ENCODE measurements at regions not wholly inside any gene's neighbourhood (a gene's known extent, or its start where the extent isn't known, plus 50 kb on each side); places are given as distances from the start of the nearest gene placed in this dataset.

DNA sequence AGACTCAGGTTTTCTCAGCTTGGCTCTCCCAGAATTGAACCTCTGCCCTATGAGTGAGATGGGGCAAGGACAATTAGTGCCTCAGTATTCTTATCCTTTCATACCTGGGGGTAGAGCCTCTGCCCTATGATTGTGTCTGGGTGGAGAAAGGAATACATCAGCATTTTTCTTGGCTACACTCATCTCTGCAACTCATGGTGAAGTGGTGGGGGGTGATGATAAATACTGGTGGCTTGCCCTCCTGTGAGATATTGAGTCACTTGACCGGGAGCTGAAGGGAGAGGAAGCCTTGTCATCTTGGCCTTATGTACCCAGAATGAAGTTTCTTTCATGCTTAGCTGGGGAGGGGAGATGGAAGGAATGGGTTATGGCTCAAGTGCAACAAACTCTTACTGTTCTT is 71.3 kb upstream of the ENOX2 start:
- DNase-seq (ENCODE audit: low spot score): no peak

DNA sequence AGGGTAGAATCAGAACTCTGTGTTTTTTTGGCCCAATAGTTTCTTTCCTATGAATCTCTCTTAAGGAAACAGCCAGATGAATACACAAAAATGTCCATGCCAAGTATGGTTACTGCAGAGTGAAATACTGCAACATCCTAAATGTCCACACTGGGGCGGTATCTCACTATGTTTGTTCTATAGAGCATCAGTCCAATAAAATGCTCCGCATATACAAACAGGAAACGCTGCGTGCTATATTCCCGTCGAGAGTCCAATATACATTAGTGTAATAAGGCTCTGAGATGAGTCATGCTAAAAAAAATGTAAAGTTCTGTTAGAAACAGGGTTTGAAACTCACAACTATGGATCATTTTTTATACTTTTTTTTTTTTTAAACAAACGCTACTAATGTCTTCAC is 72.9 kb upstream of the ENOX2 start:
- peak; percentile 18 for DNase-seq (ENCODE audit: low spot score)

DNA sequence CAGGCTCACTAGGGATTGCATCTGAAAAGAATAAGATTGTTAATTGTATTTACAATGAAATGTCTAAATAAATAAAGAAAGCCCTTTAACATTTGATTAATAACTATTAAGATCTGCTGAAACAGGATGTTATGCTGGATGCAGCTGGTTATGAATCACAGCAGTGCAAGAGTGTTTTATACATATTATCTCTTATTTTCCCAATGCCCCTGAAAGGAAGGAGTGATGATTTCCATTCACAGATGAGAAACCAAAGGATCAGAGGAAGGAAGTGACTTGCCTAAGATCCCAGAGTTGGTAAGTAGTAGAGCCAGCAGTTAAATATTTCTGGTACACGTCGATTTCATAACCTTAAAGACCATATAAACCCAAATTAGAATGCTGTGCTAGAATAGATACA is 76.3 kb upstream of the ARHGAP36 start:
- DNase-seq (ENCODE audit: low spot score): no peak

DNA sequence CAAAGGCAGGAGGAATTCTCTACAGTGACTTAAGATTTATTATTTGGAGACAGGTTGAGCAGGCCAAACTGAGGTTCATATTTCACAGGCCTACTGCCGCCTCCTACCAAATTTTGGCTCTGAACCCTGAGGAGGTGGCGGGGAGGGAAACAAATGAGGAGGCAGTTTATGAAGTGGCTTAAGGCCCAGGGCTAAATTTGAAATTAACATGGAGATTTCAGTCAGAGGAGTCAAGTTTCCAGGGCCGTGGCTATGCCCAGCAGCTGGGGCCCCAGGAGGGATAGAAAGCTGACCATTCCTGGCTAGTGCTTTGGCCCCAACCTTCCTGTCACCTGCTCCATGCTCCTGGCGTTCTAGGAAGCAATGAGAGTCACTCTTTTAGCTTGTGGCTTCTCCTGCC is 73.4 kb upstream of the ARHGAP36 start:
- DNase-seq (ENCODE audit: low spot score): peak; percentile 7

DNA sequence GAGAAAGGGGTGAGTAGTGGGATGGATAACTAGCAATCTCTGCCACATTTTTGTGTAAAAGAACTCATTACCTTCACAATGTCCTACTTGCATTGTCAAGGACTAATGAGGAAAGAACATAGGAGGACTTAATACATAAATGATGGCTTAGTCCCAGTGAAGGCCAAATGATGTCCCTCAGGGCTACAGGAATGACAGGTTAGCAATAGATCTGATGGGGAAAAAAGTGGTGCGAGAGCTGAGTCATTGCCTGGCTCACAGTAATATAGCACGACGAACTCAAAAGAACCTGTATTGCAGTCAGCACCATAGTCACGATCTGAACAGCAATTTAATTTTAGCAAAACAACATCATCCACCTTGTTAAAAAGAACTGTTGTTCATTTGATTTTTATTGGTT is 70.9 kb upstream of the ARHGAP36 start:
- no peak for DNase-seq (ENCODE audit: low spot score)

DNA sequence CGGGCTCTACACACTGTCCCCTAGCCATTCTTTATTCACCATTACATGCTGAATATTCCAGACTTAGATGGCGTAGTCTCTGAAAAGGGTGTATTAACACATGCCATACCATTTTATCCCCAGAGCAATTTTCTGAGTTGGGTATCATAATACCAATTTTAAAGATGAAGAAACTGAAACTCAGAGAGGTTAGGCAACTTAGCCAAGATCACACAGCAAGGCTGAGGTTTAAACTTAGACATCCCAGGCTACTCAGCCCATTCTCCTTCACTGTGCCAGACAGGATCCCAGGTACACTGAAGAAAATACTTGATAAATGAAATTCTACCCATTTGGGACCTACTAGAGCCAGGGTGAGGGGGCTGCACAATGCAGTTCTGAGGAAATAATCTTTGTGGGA is 67.4 kb upstream of the ARHGAP36 start:
- no peak for DNase-seq (ENCODE audit: low spot score)

DNA sequence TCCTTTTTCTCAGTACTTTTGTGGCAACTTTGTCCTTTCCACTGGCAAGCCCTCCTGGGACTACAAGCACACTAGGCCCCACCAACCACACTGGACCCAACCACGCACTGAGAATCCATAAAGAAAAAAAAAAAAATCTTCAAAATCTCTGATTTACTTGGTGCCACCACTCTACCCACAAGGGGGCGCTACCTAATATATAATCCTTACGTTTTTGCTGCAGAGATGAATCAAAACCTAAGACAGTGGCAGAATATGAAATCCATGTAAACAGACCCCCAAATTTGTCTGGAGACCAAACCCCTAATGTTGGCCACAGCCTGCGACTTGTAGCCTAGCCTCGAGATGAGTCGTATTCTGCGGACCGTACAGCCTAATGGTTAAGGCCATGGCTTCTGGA is 63.5 kb upstream of the ARHGAP36 start:
- peak; percentile 23 for DNase-seq (ENCODE audit: low spot score)

DNA sequence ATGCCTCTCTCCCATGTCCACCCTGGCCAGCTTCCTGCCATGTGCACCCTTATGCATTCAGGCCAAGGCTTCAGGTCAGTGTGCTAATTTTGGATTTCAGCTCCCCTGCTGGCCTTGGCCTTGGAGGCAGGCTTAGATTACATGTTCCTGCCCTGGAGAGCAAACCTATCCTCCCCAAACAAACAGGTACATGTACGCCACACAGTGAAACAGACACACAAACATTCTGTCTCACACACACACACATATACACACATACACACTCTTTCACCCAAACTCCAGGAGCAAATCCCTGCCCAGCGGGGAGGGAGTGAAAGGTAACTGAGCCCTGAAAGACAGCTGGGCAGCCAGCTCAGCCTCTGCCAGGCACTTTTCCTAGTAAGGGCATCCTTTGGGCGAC is 62.7 kb upstream of the ARHGAP36 start:
- DNase-seq (ENCODE audit: low spot score): no peak

DNA sequence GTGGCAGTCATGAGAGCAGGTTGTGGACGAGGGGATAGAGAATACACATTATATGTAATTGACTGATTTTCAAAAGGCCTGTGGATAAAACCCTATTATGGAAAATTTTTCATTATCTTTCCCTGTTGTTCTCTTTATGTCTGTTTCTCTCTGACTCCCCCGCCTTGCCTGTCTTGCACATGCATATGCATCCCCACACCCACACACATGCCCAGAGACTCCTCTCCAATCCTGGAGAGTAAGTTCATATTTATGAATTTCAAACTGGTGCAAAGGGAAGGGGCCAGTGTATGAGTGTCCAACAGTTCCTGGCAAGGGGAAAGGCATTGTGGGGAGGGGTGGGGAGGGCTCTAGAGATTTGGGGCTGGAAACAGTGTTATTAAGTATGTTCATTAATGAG is 60.8 kb upstream of the ARHGAP36 start:
- no peak for DNase-seq (ENCODE audit: low spot score)

DNA sequence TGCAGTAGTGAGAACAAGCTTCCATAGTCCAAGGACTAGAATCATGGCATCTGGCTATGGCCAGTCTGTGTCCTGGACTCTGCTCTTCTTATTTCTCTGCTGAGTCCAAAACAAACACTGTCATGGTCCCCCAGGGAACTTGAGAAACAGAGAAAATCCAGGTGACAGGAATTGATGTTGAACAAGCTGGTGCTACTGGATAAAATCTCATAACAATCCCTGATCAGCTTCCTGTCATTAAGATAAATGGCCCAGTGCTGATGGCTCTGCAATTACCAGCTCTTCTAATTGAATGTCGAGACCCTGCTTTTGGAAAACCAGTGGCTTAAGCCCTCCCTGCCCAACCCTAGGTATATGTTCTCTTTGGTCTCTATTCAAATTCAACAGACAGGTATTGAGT is 58.8 kb upstream of the ARHGAP36 start:
- DNase-seq (ENCODE audit: low spot score): no peak

All from iPS-NIHi11 (cell line).